ENCODE measurements at regions not wholly inside any gene's neighbourhood (a gene's known extent, or its start where the extent isn't known, plus 50 kb on each side); places are given as distances from the start of the nearest gene placed in this dataset.

DNA sequence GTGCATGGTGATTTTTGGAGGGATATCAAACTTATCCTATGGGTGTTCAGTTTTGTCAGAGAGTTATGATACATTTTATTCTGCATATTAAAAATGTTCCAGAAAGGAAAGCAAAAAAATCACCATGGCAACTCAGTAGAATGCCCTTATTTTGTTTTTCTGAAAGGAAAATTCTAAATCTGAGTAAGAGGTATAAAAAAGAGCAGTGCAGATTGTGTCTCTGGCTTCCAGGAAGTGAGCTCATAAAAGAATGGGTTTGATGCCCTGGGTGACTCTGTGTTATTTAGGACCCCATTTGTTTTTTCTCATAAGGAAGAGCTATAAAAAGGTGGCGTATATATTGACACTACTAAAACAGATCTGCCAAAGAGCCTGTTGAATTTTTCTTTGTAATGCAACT is 128.8 kb downstream of the UCHL1 start:
- TF ChIP-seq, protein P1, sequence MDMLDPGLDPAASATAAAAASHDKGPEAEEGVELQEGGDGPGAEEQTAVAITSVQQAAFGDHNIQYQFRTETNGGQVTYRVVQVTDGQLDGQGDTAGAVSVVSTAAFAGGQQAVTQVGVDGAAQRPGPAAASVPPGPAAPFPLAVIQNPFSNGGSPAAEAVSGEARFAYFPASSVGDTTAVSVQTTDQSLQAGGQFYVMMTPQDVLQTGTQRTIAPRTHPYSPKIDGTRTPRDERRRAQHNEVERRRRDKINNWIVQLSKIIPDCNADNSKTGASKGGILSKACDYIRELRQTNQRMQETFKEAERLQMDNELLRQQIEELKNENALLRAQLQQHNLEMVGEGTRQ (IDR thresholded peaks at IDR 0.05; ENCODE audit: low read depth, low read length): no peak
- no peak for TF ChIP-seq POLR2A (IDR thresholded peaks at IDR 0.05; ENCODE audit: low read depth, low read length)
- TF ChIP-seq, protein P2, sequence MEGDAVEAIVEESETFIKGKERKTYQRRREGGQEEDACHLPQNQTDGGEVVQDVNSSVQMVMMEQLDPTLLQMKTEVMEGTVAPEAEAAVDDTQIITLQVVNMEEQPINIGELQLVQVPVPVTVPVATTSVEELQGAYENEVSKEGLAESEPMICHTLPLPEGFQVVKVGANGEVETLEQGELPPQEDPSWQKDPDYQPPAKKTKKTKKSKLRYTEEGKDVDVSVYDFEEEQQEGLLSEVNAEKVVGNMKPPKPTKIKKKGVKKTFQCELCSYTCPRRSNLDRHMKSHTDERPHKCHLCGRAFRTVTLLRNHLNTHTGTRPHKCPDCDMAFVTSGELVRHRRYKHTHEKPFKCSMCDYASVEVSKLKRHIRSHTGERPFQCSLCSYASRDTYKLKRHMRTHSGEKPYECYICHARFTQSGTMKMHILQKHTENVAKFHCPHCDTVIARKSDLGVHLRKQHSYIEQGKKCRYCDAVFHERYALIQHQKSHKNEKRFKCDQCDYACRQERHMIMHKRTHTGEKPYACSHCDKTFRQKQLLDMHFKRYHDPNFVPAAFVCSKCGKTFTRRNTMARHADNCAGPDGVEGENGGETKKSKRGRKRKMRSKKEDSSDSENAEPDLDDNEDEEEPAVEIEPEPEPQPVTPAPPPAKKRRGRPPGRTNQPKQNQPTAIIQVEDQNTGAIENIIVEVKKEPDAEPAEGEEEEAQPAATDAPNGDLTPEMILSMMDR (conservative IDR thresholded peaks at IDR 0.05; ENCODE audit: low read depth, low read length): no peak
- no peak for TF ChIP-seq CEBPB (IDR thresholded peaks at IDR 0.05; ENCODE audit: low read depth, low read length)
- no peak for TF ChIP-seq RFX5 (IDR thresholded peaks at IDR 0.05; ENCODE audit: low read depth, low read length)
- TF ChIP-seq, protein P3, sequence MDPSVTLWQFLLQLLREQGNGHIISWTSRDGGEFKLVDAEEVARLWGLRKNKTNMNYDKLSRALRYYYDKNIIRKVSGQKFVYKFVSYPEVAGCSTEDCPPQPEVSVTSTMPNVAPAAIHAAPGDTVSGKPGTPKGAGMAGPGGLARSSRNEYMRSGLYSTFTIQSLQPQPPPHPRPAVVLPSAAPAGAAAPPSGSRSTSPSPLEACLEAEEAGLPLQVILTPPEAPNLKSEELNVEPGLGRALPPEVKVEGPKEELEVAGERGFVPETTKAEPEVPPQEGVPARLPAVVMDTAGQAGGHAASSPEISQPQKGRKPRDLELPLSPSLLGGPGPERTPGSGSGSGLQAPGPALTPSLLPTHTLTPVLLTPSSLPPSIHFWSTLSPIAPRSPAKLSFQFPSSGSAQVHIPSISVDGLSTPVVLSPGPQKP (IDR thresholded peaks at IDR 0.05; ENCODE audit: borderline replicate concordance, low read depth, low read length): no peak
- no peak for TF ChIP-seq CHD1 (IDR thresholded peaks at IDR 0.05; ENCODE audit: low read depth, low read length)
- no peak for TF ChIP-seq MAZ (IDR thresholded peaks at IDR 0.05; ENCODE audit: borderline replicate concordance, low read depth, low read length)
- no peak for TF ChIP-seq RAD21 (IDR thresholded peaks at IDR 0.05; ENCODE audit: low read length)
- no peak for TF ChIP-seq MXI1 (IDR thresholded peaks at IDR 0.05; ENCODE audit: borderline replicate concordance, low read depth, low read length)

Data from IMR-90 (cell line).